NOMO-1 (cell line): ENCODE measurements at regions not wholly inside any gene's neighbourhood (a gene's known extent, or its start where the extent isn't known, plus 50 kb on each side); places are given as distances from the start of the nearest gene placed in this dataset.

ENCODE experiments used
- DNase-seq, 2 experiments: peaks; one replicate each; lab custom pipeline; 2025; ENCODE audit not compliant: unreplicated experiment in 2 of 2; lab: John Stamatoyannopoulos, UW

- no peak for DNase-seq
Measured at GRCh38 chr1:162970021-162970420, 99.1 kb upstream of the RGS4 start.

DNA sequence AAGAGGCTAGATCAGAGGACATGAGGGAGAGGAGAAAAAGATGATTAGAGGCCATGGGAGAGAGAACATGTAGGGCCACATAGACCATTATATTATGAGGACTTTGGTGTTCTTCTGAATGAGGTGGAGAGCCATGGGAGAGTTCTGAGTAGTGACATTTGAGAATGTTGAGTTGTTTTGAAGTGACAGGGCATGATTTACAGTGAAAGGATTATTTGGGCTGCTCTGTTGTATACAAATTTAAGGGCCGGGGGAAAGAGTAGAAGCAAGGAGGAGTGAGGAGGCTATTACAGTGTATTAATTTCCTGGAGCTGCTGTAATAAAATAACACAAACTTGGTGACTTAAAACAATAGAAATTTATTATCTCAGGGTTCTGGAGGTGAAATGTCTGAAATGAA, 102.5 kb upstream of the RGS4 start:
- no peak for DNase-seq

GRCh38 chr1:162964901-162965300, 103.9 kb upstream of the CCDC190 start:
- DNase-seq: no peak

DNA sequence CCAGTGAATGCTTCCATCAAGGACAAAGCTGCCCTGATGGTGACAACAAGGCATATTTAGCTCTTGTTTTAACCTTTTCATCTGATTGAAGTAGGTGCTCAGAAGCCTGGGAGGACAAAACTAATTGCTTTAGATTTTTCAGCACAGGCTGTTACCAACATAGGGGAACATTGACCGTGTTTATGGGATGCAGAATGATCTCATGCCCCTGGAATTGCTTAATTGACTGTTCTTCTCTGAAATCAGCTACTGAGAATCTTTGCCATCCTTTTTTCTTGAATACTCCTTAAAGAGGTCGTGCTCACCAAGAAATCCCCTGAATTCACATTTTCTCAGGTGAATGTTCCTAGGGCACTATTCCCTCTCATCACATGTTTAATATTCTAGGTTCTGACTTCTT, 95.9 kb upstream of the CCDC190 start:
- DNase-seq: no peak

GRCh38 chr1:162954824-162955223, 93.8 kb upstream of the CCDC190 start:
- DNase-seq: no peak

DNA sequence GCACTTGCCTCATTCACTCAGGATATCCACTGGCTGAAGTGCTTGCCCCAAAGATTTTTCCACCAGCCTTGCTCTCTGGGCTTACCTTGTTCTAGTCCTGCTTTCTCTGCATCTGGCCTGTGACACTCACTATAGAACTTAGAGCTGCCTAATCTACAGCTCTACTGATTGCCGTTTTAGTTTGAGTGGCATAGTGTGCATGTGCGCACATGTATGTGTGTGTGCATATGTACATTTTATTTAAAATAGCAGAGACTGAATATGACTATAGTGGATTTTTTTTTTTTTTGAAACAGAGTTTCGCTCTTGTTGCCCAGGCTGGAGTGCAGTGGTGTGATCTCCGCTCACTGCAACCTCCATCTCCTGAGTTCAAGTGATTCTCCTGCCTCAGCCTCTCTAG, 92.0 kb upstream of the CCDC190 start:
- no peak for DNase-seq

DNA sequence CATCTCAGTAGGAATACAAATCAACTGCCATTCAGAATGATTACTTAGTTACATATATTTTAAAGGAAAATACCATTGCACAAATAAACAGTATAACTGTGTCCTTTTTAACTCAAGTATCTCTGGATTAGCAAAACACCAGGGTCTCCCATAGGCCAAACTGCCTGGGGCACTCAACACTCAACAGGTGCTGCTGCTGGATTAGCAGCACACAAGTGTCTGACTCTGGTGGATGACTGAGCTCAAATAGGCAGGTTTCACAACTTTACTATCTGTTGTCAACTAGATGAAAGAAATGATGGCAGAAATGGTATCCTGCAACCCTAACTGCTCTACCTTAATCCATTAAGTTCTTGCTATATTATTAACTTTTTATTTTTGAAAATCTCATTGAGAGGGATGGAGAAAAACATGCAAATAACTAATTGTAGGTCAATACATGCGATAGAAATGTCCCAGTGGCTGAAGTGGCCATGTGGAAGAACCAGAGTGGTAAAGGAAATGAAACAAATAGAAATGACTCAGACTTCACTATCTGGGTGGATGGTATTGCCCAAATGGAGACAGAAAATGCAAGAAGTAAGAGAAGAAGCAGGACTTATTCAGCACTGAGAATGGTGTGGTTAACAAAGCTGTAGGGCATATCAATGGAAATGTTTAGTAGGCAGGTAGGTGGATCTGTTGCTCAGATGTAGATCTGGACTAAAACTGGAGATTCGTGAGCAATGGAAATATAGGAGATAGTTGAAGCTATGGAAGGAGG, 90.8 kb upstream of the CCDC190 start:
- DNase-seq: peak in 1 of 2 experiments; percentile 23

DNA sequence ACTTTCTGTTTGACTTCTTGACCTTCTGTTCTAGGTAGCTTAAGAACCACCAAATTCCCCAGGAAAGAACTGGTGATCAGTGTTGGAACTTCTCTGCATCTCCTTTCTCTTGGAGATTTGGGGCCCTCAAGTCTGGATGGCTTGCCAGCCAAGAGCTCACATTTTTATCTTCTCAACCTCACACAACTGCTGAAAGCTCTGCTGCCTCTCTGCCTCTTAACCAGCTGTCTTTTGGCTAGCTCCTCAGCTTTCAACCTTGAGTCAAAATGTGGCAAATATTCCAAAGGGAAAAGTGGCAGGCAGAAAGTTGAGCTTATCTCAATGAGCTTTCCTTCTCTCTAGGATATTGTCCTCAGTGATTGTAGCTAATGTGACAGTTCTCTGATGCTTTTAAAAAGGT, 89.2 kb upstream of the CCDC190 start:
- no peak for DNase-seq

- DNase-seq: no peak
Measured at GRCh38 chr1:162946701-162947100, 85.7 kb upstream of the CCDC190 start.

DNA sequence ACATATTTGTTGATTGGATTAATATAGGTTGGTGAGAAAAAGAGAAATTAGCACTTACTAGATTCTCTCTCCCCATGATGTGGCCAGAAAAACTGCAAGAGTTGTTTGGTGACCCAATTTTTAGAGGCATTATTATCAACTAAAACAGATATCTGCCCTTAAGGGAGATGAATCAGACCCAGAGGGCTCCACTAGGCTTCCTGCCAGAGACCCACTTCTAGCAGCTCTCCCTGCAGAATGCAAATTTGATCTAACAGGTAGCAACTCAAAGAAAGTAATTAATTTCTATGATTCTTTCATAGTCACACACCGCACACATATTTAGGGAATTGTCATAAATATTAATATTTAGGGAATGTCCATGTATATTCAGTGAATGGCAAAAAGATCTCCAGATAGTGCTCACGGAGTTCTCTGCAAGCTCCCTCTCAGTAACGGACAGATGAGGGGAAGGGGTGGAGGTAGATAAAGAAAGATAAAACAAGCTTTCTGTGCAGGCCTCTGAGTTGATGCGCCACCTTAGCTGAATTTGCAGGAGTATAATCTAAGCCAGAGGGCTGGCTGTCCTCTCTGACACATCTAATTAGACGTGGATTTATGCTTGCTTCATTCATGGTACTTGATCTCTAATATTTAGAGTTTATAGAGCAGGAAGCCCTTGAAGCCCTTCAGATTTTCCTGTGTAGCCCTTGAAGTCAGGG, 84.1 kb upstream of the CCDC190 start:
- DNase-seq: no peak

- DNase-seq: no peak
Measured at GRCh38 chr1:162943622-162944021, 82.6 kb upstream of the CCDC190 start.

DNA sequence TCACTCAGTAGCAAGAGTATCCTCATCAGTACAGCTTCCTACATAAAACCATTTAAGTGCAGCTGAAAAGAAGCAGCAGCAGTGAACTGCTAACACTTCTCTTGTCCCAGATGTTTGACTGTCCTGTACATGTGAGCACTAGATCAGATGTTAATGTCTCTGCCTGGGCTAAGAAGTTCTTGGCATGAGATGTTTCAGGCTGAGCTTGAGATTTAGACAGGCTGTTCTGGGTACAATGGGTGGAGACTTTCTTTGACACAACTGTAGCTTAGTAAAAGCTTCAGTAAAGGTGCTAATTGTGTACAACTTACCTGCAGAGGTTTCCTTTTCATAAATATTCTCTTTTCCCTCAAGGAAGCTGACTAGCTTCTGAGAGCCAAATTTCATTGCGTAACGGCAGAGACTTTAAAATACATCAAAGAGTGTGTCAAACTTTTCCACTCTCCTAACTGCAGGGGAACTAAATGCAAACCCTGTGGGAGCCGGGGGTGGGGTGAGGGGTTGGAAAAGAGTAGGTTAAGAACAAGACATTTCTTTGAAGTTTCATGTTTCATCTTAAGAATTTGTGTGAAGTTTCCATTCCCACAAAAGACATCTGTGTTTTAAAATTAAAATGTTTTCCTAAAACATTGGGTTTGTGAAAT, 82.1 kb upstream of the CCDC190 start:
- DNase-seq: no peak

GRCh38 chr1:162941024-162941423, 80.0 kb upstream of the CCDC190 start:
- no peak for DNase-seq

DNA sequence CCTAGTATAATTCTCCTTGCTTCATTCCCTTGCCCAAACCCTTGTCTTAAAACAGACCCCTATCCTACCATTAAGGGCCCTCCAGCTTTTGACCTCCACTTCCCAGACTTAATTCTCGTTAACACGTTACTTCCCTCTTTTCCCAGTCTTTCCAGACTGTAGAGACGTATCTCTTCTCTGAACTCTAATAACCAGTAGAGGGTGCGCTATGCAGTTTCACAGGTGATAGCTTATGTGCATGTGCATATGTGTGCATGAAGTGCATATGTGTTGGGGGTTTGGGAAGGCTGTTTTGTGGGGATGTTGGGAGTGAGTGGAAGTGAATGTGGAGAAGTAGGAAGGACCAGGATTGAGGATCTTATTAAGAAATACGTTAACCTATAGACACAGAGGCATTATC, 78.1 kb upstream of the CCDC190 start:
- no peak for DNase-seq

DNA sequence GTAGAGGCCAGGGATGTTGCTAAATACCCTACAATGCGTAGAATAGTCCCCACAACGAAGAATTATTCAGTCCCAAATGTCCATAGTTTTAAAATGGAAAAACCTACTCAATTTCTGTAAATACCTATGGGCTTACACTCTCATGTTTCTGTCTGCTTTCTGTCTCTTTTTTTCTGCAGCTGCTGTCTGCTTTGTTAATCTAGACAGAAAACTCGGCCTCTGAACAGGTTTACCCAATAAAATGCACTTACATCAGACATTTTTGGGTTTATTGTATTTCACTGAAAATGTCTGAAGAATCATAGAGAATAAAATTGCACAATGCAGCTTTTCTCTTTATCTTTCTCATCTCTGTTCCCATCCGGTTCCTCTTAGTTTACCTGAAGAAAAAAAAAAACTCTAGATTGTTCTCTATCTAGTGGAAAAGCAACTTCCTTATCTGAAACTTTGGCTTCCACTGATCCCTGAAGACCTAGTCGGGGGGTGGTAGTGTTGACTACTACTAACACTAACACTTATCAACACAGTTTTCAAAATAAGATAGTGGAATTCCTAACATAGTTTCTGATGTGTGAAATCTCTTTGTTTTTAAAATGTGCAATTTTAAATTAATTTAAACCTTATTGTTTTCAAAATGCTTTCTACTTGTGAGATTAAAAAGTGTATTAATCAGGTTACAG, 76.9 kb upstream of the CCDC190 start:
- DNase-seq: no peak

- DNase-seq: no peak
Measured at GRCh38 chr1:162930976-162931560, 70.1 kb upstream of the CCDC190 start.

DNA sequence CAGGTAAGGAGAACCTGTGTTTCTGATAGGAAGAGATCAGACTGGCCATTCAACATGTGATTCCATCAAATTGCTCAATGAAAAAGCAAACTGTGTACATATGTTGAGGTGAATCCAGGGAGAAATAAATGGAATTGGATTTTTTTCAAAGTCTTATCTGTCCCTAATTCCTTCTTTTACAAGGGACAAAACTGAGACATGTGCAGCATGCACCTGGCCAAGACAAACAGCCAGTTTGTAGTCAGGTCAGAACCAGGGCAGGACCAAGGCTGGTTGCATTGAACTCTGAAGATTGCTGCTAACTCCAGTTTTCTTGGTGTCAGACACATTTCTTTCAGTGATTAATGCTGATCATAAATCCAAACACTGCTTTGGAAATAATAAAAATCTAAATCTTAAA, 69.6 kb upstream of the CCDC190 start:
- no peak for DNase-seq

DNA sequence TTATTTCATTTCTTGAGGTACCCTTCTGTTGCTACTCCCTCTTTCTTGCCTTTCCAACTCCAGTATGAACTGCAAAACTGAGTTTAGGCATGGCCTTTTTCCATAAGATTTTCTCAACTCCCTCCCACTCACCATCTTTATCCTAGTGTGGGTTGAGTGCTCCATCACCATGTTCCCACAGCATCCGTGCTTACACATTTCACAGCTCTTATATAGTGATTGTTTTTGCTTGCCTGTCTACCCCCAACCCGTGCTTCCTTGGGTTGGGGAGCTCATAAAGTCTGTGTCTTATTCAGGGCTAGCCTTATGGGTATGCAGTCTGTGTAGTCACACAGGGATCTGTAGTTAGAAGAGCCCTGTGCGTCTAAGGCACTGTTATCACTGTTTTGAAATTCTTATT, 68.2 kb upstream of the CCDC190 start:
- no peak for DNase-seq

GRCh38 chr1:162928141-162928540, 67.2 kb upstream of the CCDC190 start:
- DNase-seq: no peak

- DNase-seq: no peak
Measured at GRCh38 chr1:162927421-162927820, 66.4 kb upstream of the CCDC190 start.

- DNase-seq: no peak
Measured at GRCh38 chr1:162926906-162927305, 65.9 kb upstream of the CCDC190 start.
